Sigmoid colon (tissue), 4 donors: ENCODE measurements at regions not wholly inside any gene's neighbourhood (a gene's known extent, or its start where the extent isn't known, plus 50 kb on each side); places are given as distances from the start of the nearest gene placed in this dataset.

Source experiments
- EP300 ChIP-seq, 4 donors: sonication (generic); formaldehyde crosslinking; IDR thresholded peaks; one replicate each; pipeline ENCODE4 v1.6.1; 2017; ENCODE audit warnings: antibody characterized with exemption in 4 of 4
- POLR2A ChIP-seq, 2 donors: fragments of 450-650 bp; IDR thresholded peaks; one replicate each; pipeline ENCODE4 v1.6.1; 2016; ENCODE audit warnings: antibody characterized with exemption in 2 of 2, mild to moderate bottlenecking in 2 of 2, moderate library complexity in 2 of 2
- POLR2AphosphoS5 ChIP-seq, 4 donors: sonication (generic); formaldehyde crosslinking; IDR thresholded peaks; one replicate each; pipeline ENCODE4 v1.6.1; 2017; ENCODE audit warnings: antibody characterized with exemption in 4 of 4
- TF ChIP-seq, protein P1 (sequence below), 4 experiments: fragments of 450-650 bp in 3 of 4; fragments of 200-600 bp in 1 of 4; IDR thresholded peaks; one replicate each; pipeline ENCODE4 v1.5.1; 2016 to 2019; ENCODE audit warnings: antibody characterized with exemption in 4 of 4, mild to moderate bottlenecking in 3 of 4, moderate library complexity in 2 of 4

DNA sequence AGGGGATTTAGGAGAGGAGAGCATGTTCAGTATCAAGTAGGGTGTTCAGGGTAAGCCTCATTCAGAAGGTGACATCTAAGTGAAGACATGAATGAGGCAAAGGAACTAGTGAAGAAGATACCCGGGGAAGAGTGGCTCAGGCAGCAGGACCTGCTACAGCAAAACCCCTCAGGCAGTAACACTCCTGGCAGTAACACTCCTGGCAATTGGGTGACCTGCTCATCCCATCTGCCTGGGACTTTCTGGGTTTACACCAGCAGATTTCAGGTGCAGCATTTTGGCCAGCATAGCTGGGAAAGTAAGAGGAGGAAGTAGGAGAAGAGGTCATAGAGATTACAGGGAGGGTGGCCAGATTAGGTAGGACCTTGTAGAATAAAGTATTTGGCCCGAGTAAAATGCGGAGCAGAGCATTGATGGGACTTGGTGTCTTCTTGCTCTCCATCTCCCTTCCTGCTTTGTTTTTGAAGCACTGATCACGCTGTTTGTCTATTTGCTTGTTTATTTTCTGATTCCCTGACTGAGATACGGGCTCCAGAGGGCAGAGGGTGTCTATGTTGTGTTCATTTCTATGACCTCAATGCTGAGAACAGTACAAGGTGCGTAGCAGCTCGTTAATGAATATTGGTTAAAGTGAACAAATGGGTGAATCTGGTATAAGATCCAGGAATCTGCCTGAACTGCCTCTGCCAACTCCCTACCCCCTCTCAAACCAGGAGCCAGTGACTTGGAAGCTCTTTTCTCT is 88.3 kb downstream of the IYD start:
- TF ChIP-seq, protein P1, sequence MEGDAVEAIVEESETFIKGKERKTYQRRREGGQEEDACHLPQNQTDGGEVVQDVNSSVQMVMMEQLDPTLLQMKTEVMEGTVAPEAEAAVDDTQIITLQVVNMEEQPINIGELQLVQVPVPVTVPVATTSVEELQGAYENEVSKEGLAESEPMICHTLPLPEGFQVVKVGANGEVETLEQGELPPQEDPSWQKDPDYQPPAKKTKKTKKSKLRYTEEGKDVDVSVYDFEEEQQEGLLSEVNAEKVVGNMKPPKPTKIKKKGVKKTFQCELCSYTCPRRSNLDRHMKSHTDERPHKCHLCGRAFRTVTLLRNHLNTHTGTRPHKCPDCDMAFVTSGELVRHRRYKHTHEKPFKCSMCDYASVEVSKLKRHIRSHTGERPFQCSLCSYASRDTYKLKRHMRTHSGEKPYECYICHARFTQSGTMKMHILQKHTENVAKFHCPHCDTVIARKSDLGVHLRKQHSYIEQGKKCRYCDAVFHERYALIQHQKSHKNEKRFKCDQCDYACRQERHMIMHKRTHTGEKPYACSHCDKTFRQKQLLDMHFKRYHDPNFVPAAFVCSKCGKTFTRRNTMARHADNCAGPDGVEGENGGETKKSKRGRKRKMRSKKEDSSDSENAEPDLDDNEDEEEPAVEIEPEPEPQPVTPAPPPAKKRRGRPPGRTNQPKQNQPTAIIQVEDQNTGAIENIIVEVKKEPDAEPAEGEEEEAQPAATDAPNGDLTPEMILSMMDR (IDR thresholded peaks at IDR 0.05) = no peak
- no peak for TF ChIP-seq POLR2A (IDR thresholded peaks at IDR 0.05)
- no peak for TF ChIP-seq POLR2AphosphoS5 (IDR thresholded peaks at IDR 0.05)
- no peak for TF ChIP-seq EP300 (IDR thresholded peaks at IDR 0.05)
